NCI-H128 (cell line): ENCODE measurements at regions not wholly inside any gene's neighbourhood (a gene's known extent, or its start where the extent isn't known, plus 50 kb on each side); places are given as distances from the start of the nearest gene placed in this dataset.

Source experiments
- DNase-seq: peaks from one replicate; lab custom pipeline; 2025; ENCODE audit not compliant: unreplicated experiment; lab: John Stamatoyannopoulos, UW

- DNase-seq = no peak
Observed at GRCh38 chr13:69425235-69425634, 682.4 kb upstream of the ATXN8OS start.

- DNase-seq = no peak
Observed at GRCh38 chr13:69423844-69424243, 683.8 kb upstream of the ATXN8OS start.

- no peak for DNase-seq
Observed at GRCh38 chr13:69418319-69418718, 689.3 kb upstream of the ATXN8OS start.

GRCh38 chr13:69410761-69411160 is 696.9 kb upstream of the ATXN8OS start:
- DNase-seq = no peak

- no peak for DNase-seq
Observed at GRCh38 chr13:69391756-69392155, 715.9 kb upstream of the ATXN8OS start.

- no peak for DNase-seq
Observed at GRCh38 chr13:69389899-69390298, 717.7 kb upstream of the ATXN8OS start.

GRCh38 chr13:69373747-69374425 is 733.7 kb upstream of the ATXN8OS start:
- no peak for DNase-seq

GRCh38 chr13:69363360-69363759 is 744.3 kb upstream of the ATXN8OS start:
- DNase-seq = no peak

- DNase-seq = no peak
Observed at GRCh38 chr13:69331245-69331644, 776.4 kb upstream of the ATXN8OS start.

GRCh38 chr13:69324090-69324886 is 783.3 kb upstream of the ATXN8OS start:
- no peak for DNase-seq

- no peak for DNase-seq
Observed at GRCh38 chr13:69319656-69320055, 788.0 kb upstream of the ATXN8OS start.

- DNase-seq = no peak
Observed at GRCh38 chr13:69315039-69315438, 792.6 kb upstream of the ATXN8OS start.

GRCh38 chr13:69306766-69307165 is 800.9 kb upstream of the ATXN8OS start:
- no peak for DNase-seq

- no peak for DNase-seq
Observed at GRCh38 chr13:69300131-69300530, 807.5 kb upstream of the ATXN8OS start.

GRCh38 chr13:69296130-69296529 is 811.5 kb upstream of the ATXN8OS start:
- DNase-seq = no peak

GRCh38 chr13:69292789-69293425 is 814.7 kb upstream of the ATXN8OS start:
- DNase-seq = no peak

- DNase-seq = no peak
Observed at GRCh38 chr13:69291292-69291906, 816.2 kb upstream of the ATXN8OS start.

- DNase-seq = no peak
Observed at GRCh38 chr13:69288026-69288425, 819.6 kb upstream of the ATXN8OS start.

GRCh38 chr13:69287050-69287698 is 820.5 kb upstream of the ATXN8OS start:
- DNase-seq = no peak

- no peak for DNase-seq
Observed at GRCh38 chr13:69283837-69284236, 823.8 kb upstream of the ATXN8OS start.

- DNase-seq = no peak
Observed at GRCh38 chr13:69283301-69283700, 824.3 kb upstream of the ATXN8OS start.
